AG09309 (cell line): ENCODE measurements at regions not wholly inside any gene's neighbourhood (a gene's known extent, or its start where the extent isn't known, plus 50 kb on each side); places are given as distances from the start of the nearest gene placed in this dataset.
"Not testable (repeated sequence)": the region's sequence is repeated elsewhere in the genome, so short reads cannot be mapped to it uniquely, and the experiment has no call there.

Experiments used
- DNase-seq: peaks from one replicate; pipeline ENCODE4 v3.0.0-alpha.2; 2010; ENCODE audit warnings: low read depth
- H3K4me3 ChIP-seq: 2 replicates; pipeline ENCODE4 v1.5.1; 2011; ENCODE audit warnings: mild to moderate bottlenecking, low read depth, low read length, moderate library complexity; ENCODE audit not compliant: control insufficient read depth
- TF ChIP-seq, protein P1 (sequence below): IDR thresholded peaks from 2 replicates; pipeline ENCODE4 v1.5.1; 2011; ENCODE audit warnings: mild to moderate bottlenecking, low read depth, low read length, inconsistent platforms; ENCODE audit not compliant: insufficient read depth, control insufficient read depth; ENCODE audit errors: missing control alignments

GRCh38 chr10:31664803-31665202 lies 263.8 kb downstream of the ARHGAP12 start:
- no peak overlapping the region for H3K4me3 ChIP-seq
- DNase-seq = no peak
- TF ChIP-seq, protein P1, sequence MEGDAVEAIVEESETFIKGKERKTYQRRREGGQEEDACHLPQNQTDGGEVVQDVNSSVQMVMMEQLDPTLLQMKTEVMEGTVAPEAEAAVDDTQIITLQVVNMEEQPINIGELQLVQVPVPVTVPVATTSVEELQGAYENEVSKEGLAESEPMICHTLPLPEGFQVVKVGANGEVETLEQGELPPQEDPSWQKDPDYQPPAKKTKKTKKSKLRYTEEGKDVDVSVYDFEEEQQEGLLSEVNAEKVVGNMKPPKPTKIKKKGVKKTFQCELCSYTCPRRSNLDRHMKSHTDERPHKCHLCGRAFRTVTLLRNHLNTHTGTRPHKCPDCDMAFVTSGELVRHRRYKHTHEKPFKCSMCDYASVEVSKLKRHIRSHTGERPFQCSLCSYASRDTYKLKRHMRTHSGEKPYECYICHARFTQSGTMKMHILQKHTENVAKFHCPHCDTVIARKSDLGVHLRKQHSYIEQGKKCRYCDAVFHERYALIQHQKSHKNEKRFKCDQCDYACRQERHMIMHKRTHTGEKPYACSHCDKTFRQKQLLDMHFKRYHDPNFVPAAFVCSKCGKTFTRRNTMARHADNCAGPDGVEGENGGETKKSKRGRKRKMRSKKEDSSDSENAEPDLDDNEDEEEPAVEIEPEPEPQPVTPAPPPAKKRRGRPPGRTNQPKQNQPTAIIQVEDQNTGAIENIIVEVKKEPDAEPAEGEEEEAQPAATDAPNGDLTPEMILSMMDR = no peak

- DNase-seq, H3K4me3 ChIP-seq: not testable (repeated sequence)
Observed at GRCh38 chr10:31664071-31664470, 264.6 kb downstream of the ARHGAP12 start.

GRCh38 chr10:31660300-31660699 lies 268.3 kb downstream of the ARHGAP12 start:
- TF ChIP-seq, protein P1 = no peak
- no peak overlapping the region for H3K4me3 ChIP-seq
- no peak for DNase-seq

DNA sequence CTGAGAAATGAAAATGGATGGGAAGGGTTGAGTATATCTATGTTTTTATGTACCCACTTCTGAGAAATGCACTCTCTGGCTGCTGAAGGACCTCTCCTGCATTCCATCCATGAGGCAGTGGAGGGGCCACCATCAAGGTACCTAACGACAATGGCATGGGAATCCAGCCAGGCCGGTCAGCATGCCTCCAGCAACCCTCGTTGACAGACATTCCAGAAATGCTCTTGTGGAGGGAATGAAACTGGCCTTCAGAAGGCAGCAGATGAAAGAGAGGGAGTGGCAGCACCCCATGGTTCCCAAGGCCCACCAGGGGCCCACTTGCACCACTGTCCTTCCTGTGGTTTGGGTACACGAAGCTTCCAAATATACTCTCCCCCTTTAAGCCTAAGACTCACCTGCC lies 269.0 kb downstream of the ARHGAP12 start:
- no peak overlapping the region for H3K4me3 ChIP-seq
- TF ChIP-seq, protein P1 = no peak
- DNase-seq = no peak

- no peak overlapping the region for H3K4me3 ChIP-seq
- TF ChIP-seq, protein P1 = no peak
- no peak for DNase-seq
Observed at GRCh38 chr10:31657434-31657872, 271.2 kb downstream of the ARHGAP12 start.

DNA sequence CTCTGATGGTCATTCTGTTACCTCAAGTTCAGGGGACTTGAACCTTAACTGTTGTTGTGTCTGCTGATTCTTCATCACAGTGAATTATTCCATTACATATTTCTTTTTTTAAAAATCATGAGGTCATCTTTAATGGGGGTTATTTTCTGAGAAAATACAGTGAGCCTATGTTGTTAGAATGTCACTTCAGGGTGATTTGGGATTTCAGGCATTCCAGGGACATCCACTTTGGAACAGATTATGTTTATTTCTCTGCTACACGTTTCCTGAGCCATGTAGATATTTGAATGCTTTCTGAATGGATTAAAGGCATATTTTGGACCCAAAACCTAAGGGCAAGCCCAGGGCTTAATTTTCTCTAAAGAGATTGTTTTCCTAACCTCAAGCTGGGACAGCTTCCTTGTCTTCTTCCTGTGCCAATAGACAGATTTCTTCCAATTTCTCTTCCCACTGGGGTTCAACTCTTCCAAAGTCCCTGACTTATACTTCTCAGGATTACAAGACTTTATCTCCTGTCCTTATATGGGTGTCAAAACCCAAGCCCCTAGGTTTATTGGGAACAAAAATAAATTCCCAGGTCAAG lies 271.7 kb downstream of the ARHGAP12 start:
- H3K4me3 ChIP-seq = no peak overlapping the region
- DNase-seq = no peak

DNA sequence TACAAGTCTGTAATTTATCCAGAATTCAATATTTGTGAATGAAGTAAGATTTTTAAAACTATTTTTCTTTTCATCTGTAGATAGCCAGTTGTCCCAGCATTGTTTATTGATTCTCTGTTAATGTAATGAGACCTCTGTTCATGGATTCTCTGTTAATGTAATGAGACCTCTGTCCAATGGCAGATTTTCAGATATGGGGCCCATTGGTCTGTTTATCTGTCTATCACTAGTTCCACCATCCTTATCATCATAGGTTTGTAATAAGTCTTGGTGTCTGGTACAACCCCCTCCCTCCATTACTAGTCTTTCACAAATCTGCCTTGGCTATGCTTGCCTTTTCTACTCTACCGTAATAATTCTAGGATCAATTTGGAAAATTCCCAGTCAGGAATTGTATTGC lies 276.6 kb downstream of the ARHGAP12 start:
- no peak overlapping the region for H3K4me3 ChIP-seq
- TF ChIP-seq, protein P1 = no peak
- DNase-seq = no peak

More for the DNA sequence above, 271.7 kb downstream of the ARHGAP12 start:
- TF ChIP-seq, protein P1 = no peak
